Thyroid gland (tissue), 4 donors: ENCODE measurements at regions not wholly inside any gene's neighbourhood (a gene's known extent, or its start where the extent isn't known, plus 50 kb on each side); places are given as distances from the start of the nearest gene placed in this dataset.

Source experiments
- DNase-seq, 2 donors: peaks; one replicate each; pipeline ENCODE4 v3.0.0-alpha.2; 2019
- H3K27ac ChIP-seq, 3 donors: fragments of 200-600 bp; sonication (generic); 1 replicate in 2 of 3; 2 replicates in 1 of 3; pipeline ENCODE4 v1.5.1; 2016 to 2019; ENCODE audit warnings: mild to moderate bottlenecking in 1 of 3, moderate library complexity in 1 of 3
- H3K27me3 ChIP-seq: fragments of 200-600 bp; sonication (generic); one replicate; pipeline ENCODE4 v1.5.1; 2019
- H3K36me3 ChIP-seq, 2 donors: fragments of 200-600 bp; sonication (generic); one replicate each; pipeline ENCODE4 v1.5.1; 2016 to 2019
- H3K4me1 ChIP-seq, 2 donors: fragments of 200-600 bp; sonication (generic); one replicate each; pipeline ENCODE4 v1.5.1; 2017 to 2019
- H3K4me3 ChIP-seq, 3 donors: fragments of 200-600 bp; sonication (generic); replicated peaks in 1 of 3; 1 replicate in 2 of 3; 2 replicates in 1 of 3; pipeline ENCODE4 v1.5.1; 2016; ENCODE audit warnings: mild to moderate bottlenecking in 1 of 3
- H3K9me3 ChIP-seq: fragments of 200-600 bp; sonication (generic); one replicate; pipeline ENCODE4 v1.5.1; 2017
- CTCF ChIP-seq, 6 experiments: fragments of 200-600 bp in 3 of 6; fragments of 450-650 bp in 3 of 6; sonication (generic) in 3 of 6; IDR thresholded peaks; one replicate each; pipeline ENCODE4 v1.5.1; 2016 to 2019; ENCODE audit warnings: antibody characterized with exemption in 6 of 6, mild to moderate bottlenecking in 2 of 6, inconsistent platforms in 1 of 6, moderate library complexity in 1 of 6
- POLR2A ChIP-seq, 2 donors: fragments of 450-650 bp; IDR thresholded peaks; one replicate each; pipeline ENCODE4 v1.6.1; 2017; ENCODE audit warnings: antibody characterized with exemption in 2 of 2, mild to moderate bottlenecking in 2 of 2, moderate library complexity in 1 of 2
- WGBS, 2 donors: methylation state at CpG; one replicate each; pipeline ENCODE4 v1.1.5; 2017; 5-methylcytosine and 5-hydroxymethylcytosine counted together
- intact Hi-C: fragments of 100-400 bp; cut with DNase I; formaldehyde crosslinking; loops from one replicate; pipeline ENCODE4 v1.15.1; 2023

GRCh38 chr4:152239216-152239615 is 296.7 kb downstream of the FBXW7 start:
- Histone ChIP-seq H3K27me3 (no peaks in the 10 kb centered on the region), H3K9me3 (no peaks in the 10 kb centered on the region), H3K36me3 (no peaks in the 10 kb centered on the region), H3K27ac (no peak overlapping the region), H3K4me1 (peaks cover 7 to 12% of the 10 kb centered on the region in 2 donors), H3K4me3 (no peak overlapping the region)
- TF ChIP-seq POLR2A (IDR thresholded peaks at IDR 0.05) = no peak
- TF ChIP-seq CTCF (IDR thresholded peaks at IDR 0.05) = no peak
- DNase-seq = no peak
- intact Hi-C loops = no loop called here

- TF ChIP-seq POLR2A (IDR thresholded peaks at IDR 0.05) (no peak), CTCF (IDR thresholded peaks at IDR 0.05) (no peak)
- Histone ChIP-seq H3K36me3 (no peaks in the 10 kb centered on the region), H3K4me3 (no peak overlapping the region), H3K27me3 (no peaks in the 10 kb centered on the region), H3K4me1 (no peaks in the 10 kb centered on the region), H3K27ac (no peak overlapping the region), H3K9me3 (no peaks in the 10 kb centered on the region)
- DNase-seq = no peak
- 91 to 92% methylated on average over 3 of the region's 3 CpGs for WGBS, 2 donors
- intact Hi-C loops = no loop called here
These were observed 299.3 kb downstream of the FBXW7 start for GRCh38 chr4:152236519-152237056.

- intact Hi-C loops = no loop called here
- no peak overlapping the region for H3K4me3 ChIP-seq
- WGBS, 2 donors = 96 to 99% methylated on average over 3 of the region's 3 CpGs
These were observed 300.2 kb downstream of the FBXW7 start for GRCh38 chr4:152235718-152236117.

GRCh38 chr4:152234571-152234970 is 301.3 kb downstream of the FBXW7 start:
- Histone ChIP-seq H3K27ac (no peak overlapping the region), H3K4me3 (no peak overlapping the region), H3K4me1 (no peaks in the 10 kb centered on the region), H3K27me3 (no peaks in the 10 kb centered on the region), H3K9me3 (no peaks in the 10 kb centered on the region), H3K36me3 (no peaks in the 10 kb centered on the region)
- 92 to 96% methylated on average over 3 of the region's 3 CpGs for WGBS, 2 donors
- no peak for DNase-seq
- intact Hi-C loops = no loop called here
- TF ChIP-seq CTCF (IDR thresholded peaks at IDR 0.05) (no peak), POLR2A (IDR thresholded peaks at IDR 0.05) (no peak)

More at GRCh38 chr4:152235718-152236117, 300.2 kb downstream of the FBXW7 start:
- no peak for DNase-seq
- no peak for TF ChIP-seq POLR2A (IDR thresholded peaks at IDR 0.05)
- TF ChIP-seq CTCF (IDR thresholded peaks at IDR 0.05) = no peak
- Histone ChIP-seq H3K4me1 (no peaks in the 10 kb centered on the region), H3K9me3 (no peaks in the 10 kb centered on the region), H3K36me3 (no peaks in the 10 kb centered on the region), H3K27ac (no peak overlapping the region), H3K27me3 (no peaks in the 10 kb centered on the region)

- no peaks in the 10 kb centered on the region for H3K9me3 ChIP-seq
- no peak overlapping the region for H3K4me3 ChIP-seq
- H3K27ac ChIP-seq = no peak overlapping the region
- no peaks in the 10 kb centered on the region for H3K36me3 ChIP-seq
- DNase-seq = no peak
- TF ChIP-seq CTCF (IDR thresholded peaks at IDR 0.05) (no peak), POLR2A (IDR thresholded peaks at IDR 0.05) (no peak)
- 93 to 96% methylated on average over 2 of the region's 2 CpGs for WGBS, 2 donors
- no peaks in the 10 kb centered on the region for H3K4me1 ChIP-seq
- intact Hi-C loops = no loop called here
- H3K27me3 ChIP-seq = no peaks in the 10 kb centered on the region
These were observed 303.6 kb downstream of the FBXW7 start for GRCh38 chr4:152232271-152232670.
